Keratinocyte (primary cell): ENCODE measurements at regions not wholly inside any gene's neighbourhood (a gene's known extent, or its start where the extent isn't known, plus 50 kb on each side); places are given as distances from the start of the nearest gene placed in this dataset.

Experiments used
- DNase-seq: peaks from one replicate; pipeline ENCODE4 v3.0.0-alpha.2; 2011; ENCODE audit warnings: low read depth, missing footprints, low spot score
- FAIRE-seq: peaks from 2 replicates; lab custom pipeline; 2011; peaks lifted over from hg19 to GRCh38; lab: Jason Lieb, UNC
- H2AFZ ChIP-seq: 2 replicates; pipeline ENCODE4 v1.6.0; 2012; ENCODE audit warnings: low read length, control low read depth, inconsistent platforms; ENCODE audit not compliant: control insufficient read depth
- H3K27ac ChIP-seq: 2 replicates; pipeline ENCODE4 v1.5.1; 2011; ENCODE audit warnings: low read length; ENCODE audit not compliant: control insufficient read depth, insufficient read depth
- H3K27me3 ChIP-seq: 3 replicates; pipeline ENCODE4 v1.6.0; 2011; ENCODE audit warnings: low read length; ENCODE audit not compliant: control insufficient read depth, insufficient read depth; ENCODE audit errors: extremely low read depth
- H3K36me3 ChIP-seq, 2 experiments: 2 replicates in 1 of 2; 3 replicates in 1 of 2; pipeline ENCODE4 v1.5.1; 2011; ENCODE audit warnings: low read length in 2 of 2, mild to moderate bottlenecking in 1 of 2; ENCODE audit not compliant: control insufficient read depth in 2 of 2, insufficient read depth in 2 of 2; ENCODE audit errors: extremely low read depth in 1 of 2
- H3K4me1 ChIP-seq: 3 replicates; pipeline ENCODE4 v1.5.1; 2011; ENCODE audit warnings: low read length; ENCODE audit not compliant: control insufficient read depth, insufficient read depth; ENCODE audit errors: extremely low read depth
- H3K4me2 ChIP-seq: 3 replicates; pipeline ENCODE4 v1.6.0; 2011; ENCODE audit warnings: low read depth, low read length; ENCODE audit not compliant: control insufficient read depth, insufficient read depth; ENCODE audit errors: extremely low read depth
- H3K4me3 ChIP-seq, 3 experiments: fragments of 200-600 bp in 1 of 3; sonication (generic) in 1 of 3; 2 replicates in 2 of 3; 3 replicates in 1 of 3; pipeline ENCODE4 v1.5.1; 2011 to 2016; ENCODE audit warnings: low read length in 3 of 3, mild to moderate bottlenecking in 3 of 3, control low read depth in 2 of 3, inconsistent platforms in 1 of 3, low read depth in 1 of 3, mixed read lengths in 1 of 3, mixed run types in 1 of 3, moderate library complexity in 1 of 3; ENCODE audit not compliant: control insufficient read depth in 2 of 3, insufficient read depth in 2 of 3; ENCODE audit errors: extremely low read depth in 1 of 3
- H3K79me2 ChIP-seq: 2 replicates; pipeline ENCODE4 v1.6.0; 2012; ENCODE audit warnings: low read length; ENCODE audit not compliant: control insufficient read depth, insufficient read depth
- H3K9ac ChIP-seq: 3 replicates; pipeline ENCODE4 v1.6.0; 2011; ENCODE audit warnings: low read length; ENCODE audit not compliant: control insufficient read depth, insufficient read depth; ENCODE audit errors: extremely low read depth
- H3K9me1 ChIP-seq: 3 replicates; pipeline ENCODE4 v1.6.0; 2011; ENCODE audit warnings: low read length; ENCODE audit not compliant: control insufficient read depth, insufficient read depth; ENCODE audit errors: extremely low read depth
- H3K9me3 ChIP-seq: 2 replicates; pipeline ENCODE4 v1.5.1; 2012; ENCODE audit warnings: low read depth, low read length; ENCODE audit not compliant: control insufficient read depth
- H4K20me1 ChIP-seq: 3 replicates; pipeline ENCODE4 v1.6.0; 2011; ENCODE audit warnings: low read length; ENCODE audit not compliant: control insufficient read depth, insufficient read depth; ENCODE audit errors: extremely low read depth
- EZH2 ChIP-seq: IDR thresholded peaks from one replicate; pipeline ENCODE4 v1.6.1; 2012; ENCODE audit warnings: inconsistent platforms, mild to moderate bottlenecking, low read length, moderate library complexity
- dilution Hi-C: fragments of 300-500 bp; cut with MboI; formaldehyde crosslinking; loops from one replicate; pipeline ENCODE4 v1.7.0; 2020; ENCODE audit warnings: low sequenced_read_pairs; ENCODE audit not compliant: extremely low pct_ligation_motif_present
- TF ChIP-seq, protein P1 (sequence below), 3 experiments: IDR thresholded peaks in 1 of 3; conservative IDR thresholded peaks in 1 of 3; optimal IDR thresholded peaks in 1 of 3; 2 replicates in 2 of 3; 3 replicates in 1 of 3; pipeline versions ENCODE3 to v1.5.1; 2011; ENCODE audit warnings: low read length in 3 of 3, mild to moderate bottlenecking in 3 of 3, moderate library complexity in 2 of 3, control low read depth in 1 of 3, inconsistent platforms in 1 of 3; ENCODE audit not compliant: insufficient read depth in 2 of 3; ENCODE audit errors: extremely low read depth in 1 of 3

DNA sequence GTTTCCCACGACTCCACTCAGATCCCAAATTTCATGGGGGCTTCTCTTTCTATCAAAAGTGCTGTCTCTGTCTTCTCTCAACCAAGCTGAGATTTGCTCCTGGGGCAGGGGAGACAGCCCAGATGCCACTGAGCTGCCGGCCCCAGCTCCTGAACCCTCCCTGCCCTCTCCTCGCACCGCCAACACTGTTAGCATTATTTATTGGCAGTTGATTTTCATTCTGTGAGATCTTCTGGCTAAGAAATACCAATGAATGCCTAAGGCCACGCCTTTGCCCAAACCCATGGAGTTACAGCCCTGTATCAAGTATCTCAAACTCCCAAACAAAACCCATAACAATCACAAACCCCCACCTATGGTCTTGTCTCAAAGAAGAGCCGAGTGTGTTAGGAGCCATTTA is 153.0 kb upstream of the TWIST2 start:
- Histone ChIP-seq H3K4me1 (no peaks in the 10 kb centered on the region), H3K4me2 (no peak overlapping the region), H3K9me1 (no peaks in the 10 kb centered on the region), H3K36me3 (no peaks in the 10 kb centered on the region), H3K27me3 (peaks cover 5% of the 10 kb centered on the region), H3K9ac (no peak overlapping the region), H3K9me3 (no peaks in the 10 kb centered on the region), H3K79me2 (no peaks in the 10 kb centered on the region), H3K4me3 (no peak overlapping the region), H2AFZ (no peak overlapping the region), H3K27ac (no peak overlapping the region), H4K20me1 (no peaks in the 10 kb centered on the region)
- dilution Hi-C loops = no loop called here
- TF ChIP-seq EZH2 = no peak
- TF ChIP-seq, protein P1, sequence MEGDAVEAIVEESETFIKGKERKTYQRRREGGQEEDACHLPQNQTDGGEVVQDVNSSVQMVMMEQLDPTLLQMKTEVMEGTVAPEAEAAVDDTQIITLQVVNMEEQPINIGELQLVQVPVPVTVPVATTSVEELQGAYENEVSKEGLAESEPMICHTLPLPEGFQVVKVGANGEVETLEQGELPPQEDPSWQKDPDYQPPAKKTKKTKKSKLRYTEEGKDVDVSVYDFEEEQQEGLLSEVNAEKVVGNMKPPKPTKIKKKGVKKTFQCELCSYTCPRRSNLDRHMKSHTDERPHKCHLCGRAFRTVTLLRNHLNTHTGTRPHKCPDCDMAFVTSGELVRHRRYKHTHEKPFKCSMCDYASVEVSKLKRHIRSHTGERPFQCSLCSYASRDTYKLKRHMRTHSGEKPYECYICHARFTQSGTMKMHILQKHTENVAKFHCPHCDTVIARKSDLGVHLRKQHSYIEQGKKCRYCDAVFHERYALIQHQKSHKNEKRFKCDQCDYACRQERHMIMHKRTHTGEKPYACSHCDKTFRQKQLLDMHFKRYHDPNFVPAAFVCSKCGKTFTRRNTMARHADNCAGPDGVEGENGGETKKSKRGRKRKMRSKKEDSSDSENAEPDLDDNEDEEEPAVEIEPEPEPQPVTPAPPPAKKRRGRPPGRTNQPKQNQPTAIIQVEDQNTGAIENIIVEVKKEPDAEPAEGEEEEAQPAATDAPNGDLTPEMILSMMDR (optimal IDR thresholded peaks at IDR 0.05 in 1 of 3, IDR thresholded peaks at IDR 0.05 in 1 of 3, conservative IDR thresholded peaks at IDR 0.05 in 1 of 3; ENCODE audit: extremely low read depth in 1 of 3, insufficient read depth in 2 of 3, low read length in 3 of 3) = no peak
- DNase-seq (no peak), FAIRE-seq (no peak)

DNA sequence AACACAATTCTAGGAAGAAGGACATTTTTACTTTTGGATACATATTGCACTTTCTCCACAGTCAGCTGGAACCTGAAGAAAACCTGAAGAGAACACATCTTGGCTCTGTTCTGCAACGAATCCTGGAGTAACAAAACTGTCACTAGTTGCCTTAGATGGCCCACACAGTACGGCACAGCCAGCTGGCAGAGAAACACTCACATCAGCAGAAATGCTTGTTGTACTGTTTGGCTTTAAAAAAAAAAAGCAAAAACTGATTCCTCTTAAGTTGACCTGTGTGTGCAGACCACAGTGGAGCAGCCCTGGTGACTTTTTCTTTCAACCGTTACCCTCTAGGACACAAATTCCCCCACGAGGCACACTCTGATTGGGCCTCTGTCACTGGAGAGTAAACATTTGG is 152.3 kb upstream of the TWIST2 start:
- H3K9me1 ChIP-seq = no peaks in the 10 kb centered on the region
- H2AFZ ChIP-seq = no peak overlapping the region
- H3K79me2 ChIP-seq = no peaks in the 10 kb centered on the region
- H3K27me3 ChIP-seq = peaks cover 5% of the 10 kb centered on the region
- no peaks in the 10 kb centered on the region for H3K9me3 ChIP-seq
- FAIRE-seq (no peak), DNase-seq (no peak)
- no peaks in the 10 kb centered on the region for H3K36me3 ChIP-seq
- H3K27ac ChIP-seq = no peak overlapping the region
- TF ChIP-seq, protein P1 (optimal IDR thresholded peaks at IDR 0.05 in 1 of 3, IDR thresholded peaks at IDR 0.05 in 1 of 3, conservative IDR thresholded peaks at IDR 0.05 in 1 of 3; ENCODE audit: extremely low read depth in 1 of 3, insufficient read depth in 2 of 3, low read length in 3 of 3) = no peak
- no peak for TF ChIP-seq EZH2
- H3K4me2 ChIP-seq = no peak overlapping the region
- no peaks in the 10 kb centered on the region for H4K20me1 ChIP-seq
- no peaks in the 10 kb centered on the region for H3K4me1 ChIP-seq
- H3K9ac ChIP-seq = no peak overlapping the region
- dilution Hi-C loops = no loop called here
- no peak overlapping the region for H3K4me3 ChIP-seq
